Breast epithelium (tissue), 3 donors: ENCODE measurements at regions not wholly inside any gene's neighbourhood (a gene's known extent, or its start where the extent isn't known, plus 50 kb on each side); places are given as distances from the start of the nearest gene placed in this dataset.

Experiments used
- POLR2A ChIP-seq: fragments of 450-650 bp; IDR thresholded peaks from one replicate; pipeline ENCODE4 v1.6.1; 2016; ENCODE audit warnings: antibody characterized with exemption, mild to moderate bottlenecking, moderate library complexity
- TF ChIP-seq, protein P1 (sequence below), 3 donors: fragments of 450-650 bp; IDR thresholded peaks; one replicate each; pipeline ENCODE4 v1.5.1; 2016 to 2017; ENCODE audit warnings: antibody characterized with exemption in 3 of 3, mild to moderate bottlenecking in 3 of 3, moderate library complexity in 3 of 3

DNA sequence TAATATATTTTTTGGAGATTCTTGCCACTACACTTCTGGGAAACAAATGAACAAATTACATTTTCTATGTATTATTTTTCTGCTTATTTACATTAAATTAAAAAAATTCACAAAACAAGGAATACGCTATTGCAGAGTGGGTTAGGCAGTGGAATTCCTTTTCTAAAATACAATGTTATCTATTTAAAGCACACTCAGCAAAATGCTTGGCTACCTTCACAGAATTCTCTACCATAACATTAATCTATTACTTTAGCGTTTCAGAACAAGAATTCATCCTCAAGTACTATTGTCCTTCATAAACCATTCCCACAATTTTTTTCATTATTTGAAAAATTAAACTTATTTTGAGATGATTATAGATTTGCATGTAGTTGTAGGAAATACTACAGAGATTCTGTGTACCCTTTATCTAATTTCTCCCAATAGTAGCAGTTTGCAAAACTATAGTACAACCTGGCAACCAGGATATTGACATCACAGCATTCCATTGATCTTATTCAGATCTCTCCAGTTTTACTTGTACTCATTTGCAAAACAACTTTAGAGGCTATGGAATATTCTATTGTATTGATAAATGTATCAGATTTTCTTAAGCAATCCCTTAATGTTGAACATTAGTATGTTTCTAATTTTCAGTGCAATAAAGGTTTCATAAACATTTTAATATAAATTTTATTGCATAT, 120.9 kb downstream of the DLEU7 start:
- TF ChIP-seq POLR2A: no peak
- TF ChIP-seq, protein P1, sequence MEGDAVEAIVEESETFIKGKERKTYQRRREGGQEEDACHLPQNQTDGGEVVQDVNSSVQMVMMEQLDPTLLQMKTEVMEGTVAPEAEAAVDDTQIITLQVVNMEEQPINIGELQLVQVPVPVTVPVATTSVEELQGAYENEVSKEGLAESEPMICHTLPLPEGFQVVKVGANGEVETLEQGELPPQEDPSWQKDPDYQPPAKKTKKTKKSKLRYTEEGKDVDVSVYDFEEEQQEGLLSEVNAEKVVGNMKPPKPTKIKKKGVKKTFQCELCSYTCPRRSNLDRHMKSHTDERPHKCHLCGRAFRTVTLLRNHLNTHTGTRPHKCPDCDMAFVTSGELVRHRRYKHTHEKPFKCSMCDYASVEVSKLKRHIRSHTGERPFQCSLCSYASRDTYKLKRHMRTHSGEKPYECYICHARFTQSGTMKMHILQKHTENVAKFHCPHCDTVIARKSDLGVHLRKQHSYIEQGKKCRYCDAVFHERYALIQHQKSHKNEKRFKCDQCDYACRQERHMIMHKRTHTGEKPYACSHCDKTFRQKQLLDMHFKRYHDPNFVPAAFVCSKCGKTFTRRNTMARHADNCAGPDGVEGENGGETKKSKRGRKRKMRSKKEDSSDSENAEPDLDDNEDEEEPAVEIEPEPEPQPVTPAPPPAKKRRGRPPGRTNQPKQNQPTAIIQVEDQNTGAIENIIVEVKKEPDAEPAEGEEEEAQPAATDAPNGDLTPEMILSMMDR (IDR thresholded peaks at IDR 0.05): no peak
